Kidney glomerular epithelial cell (primary cell): ENCODE measurements at regions not wholly inside any gene's neighbourhood (a gene's known extent, or its start where the extent isn't known, plus 50 kb on each side); places are given as distances from the start of the nearest gene placed in this dataset.
"Not testable (repeated sequence)": the region's sequence is repeated elsewhere in the genome, so short reads cannot be mapped to it uniquely, and the experiment has no call there.

Experiments
- DNase-seq: peaks from one replicate; lab custom pipeline; 2025; lab: John Stamatoyannopoulos, UW

GRCh38 chr6:23510778-23511510 is 615.1 kb upstream of the NRSN1 start:
- no peak for DNase-seq

DNA sequence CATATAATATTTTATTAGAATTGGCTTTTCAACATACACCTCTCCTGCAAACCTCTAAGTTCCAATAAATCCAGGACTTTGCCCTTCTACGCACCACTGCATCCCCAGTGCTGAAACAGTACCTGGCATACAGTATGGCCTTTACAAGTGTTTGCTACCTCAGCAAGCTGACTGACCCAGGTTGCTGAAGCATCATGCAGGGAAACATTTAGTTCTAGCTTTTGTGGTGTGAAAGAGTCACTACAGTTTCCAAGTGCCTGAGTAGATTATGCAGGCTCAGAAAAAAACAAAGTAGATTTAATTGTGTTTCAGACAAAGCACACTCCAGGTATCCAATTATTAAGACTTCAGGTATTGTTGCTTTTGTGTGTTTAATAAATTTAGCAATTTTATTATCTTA is 614.2 kb upstream of the NRSN1 start:
- no peak for DNase-seq

DNA sequence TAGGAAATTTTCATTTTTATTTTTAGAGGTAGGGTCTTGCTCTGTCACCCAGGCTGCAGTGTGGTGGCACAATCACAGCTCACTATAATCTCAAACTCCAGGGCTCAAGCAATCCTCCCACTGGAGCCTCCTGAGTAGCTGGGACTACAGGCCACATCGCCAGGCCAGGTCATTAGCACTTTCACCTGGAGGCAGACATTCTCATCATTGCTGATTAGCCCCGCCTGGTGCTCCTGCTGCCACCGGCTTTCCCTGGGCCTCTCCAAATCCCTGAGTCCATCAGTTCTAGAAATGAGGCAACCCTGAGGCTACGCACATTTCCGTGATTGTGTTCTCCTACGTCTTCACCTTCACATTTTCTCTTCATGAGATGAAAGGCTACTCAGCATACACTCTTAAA is 607.7 kb upstream of the NRSN1 start:
- DNase-seq = no peak

DNA sequence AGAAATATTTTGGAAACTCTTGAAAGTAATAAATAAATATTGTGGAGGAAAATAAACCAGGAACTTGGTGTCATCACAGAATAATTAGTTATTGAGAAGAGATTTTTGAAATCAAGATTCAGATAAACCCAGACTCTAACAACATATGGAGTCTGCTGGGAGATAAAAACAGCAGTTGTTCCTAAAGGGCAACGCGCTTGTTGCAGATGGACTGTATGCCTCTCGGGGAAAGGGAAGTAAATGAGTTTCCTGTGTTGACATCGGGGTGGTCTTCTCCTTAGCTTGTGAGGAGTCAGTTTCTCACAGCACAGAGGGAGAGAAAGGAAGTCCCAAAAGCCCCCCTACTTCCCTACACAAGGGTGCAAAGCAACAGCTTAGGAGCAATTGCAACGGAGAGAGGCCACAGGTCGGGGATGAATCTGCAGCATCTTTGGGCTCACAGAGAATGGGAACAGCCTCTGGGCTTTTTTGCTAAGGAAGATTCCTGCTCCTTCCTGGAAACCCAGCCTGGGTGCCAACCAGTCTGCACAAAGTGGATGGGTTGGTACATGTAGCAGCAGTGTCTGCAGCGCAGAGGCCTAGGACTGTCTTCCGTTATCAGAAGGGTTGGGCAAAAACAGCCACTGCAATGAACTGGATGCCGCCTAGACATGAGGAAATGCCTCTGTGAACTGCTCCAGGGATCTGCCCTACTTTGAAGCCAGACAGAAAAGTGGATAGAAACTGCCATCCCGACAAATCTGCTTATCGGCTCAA is 603.0 kb upstream of the NRSN1 start:
- no peak for DNase-seq

DNA sequence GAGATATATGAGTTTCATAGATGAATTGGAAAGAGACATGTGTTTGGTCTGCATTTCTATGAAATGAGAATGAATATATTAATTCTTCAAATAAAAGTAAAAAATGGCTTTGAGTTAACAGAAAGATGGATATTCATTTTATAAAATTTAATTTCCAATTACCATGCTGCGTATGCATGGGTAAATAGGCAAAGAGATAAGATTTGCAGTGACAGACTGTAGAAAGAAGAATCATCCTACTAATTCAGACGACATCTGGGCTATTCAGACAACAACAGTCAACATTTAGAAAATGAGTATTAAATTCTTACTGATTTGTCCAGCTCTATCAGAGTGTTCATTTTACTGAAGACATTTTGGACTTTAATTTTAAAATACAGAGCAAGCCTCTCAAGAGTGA is 602.2 kb upstream of the NRSN1 start:
- DNase-seq = no peak

- no peak for DNase-seq
Observed at GRCh38 chr6:23524548-23524947, 601.5 kb upstream of the NRSN1 start.

DNA sequence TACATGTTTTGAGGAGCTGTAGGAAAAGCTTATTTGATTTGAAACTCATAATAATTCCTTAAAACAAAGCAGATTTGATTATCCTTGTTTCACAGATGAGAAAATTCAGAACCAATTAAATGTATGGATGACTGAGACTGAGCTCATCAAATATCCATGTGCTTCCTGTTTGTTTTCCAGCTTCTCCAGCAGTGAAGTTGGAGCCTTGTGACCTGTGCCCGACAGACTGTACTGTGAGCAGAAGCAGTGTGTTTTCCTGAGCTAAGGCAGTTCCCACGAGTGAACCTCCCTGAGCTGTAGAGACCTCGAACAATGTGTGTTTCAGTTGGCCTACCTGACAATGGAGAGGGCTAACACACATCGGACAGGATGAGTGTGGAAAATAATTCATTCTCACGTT is 599.5 kb upstream of the NRSN1 start:
- peak; percentile 15 for DNase-seq

DNA sequence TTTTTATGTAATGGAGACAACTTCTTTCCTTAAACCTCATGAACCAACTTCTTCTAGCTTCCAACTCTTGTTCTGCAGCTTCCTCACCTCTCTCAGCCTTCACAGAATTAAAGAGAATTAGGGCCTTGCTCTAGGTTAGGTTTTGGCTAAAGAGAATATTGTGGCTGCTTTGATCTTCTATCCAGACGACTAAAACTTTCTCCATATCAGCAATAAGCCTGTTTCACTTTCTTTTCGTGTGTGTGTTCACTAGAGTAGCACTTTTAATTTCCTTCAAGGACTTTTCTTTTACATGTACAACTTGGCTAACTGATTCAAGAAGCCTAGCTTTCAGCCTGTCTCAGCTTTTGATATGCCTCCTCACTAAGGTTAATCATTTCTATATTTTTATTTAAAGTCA is 596.1 kb upstream of the NRSN1 start:
- DNase-seq = no peak

- no peak for DNase-seq
Observed at GRCh38 chr6:23531666-23532065, 594.3 kb upstream of the NRSN1 start.

- no peak for DNase-seq
Observed at GRCh38 chr6:23532227-23532626, 593.8 kb upstream of the NRSN1 start.

- no peak for DNase-seq
Observed at GRCh38 chr6:23533311-23533710, 592.7 kb upstream of the NRSN1 start.

DNA sequence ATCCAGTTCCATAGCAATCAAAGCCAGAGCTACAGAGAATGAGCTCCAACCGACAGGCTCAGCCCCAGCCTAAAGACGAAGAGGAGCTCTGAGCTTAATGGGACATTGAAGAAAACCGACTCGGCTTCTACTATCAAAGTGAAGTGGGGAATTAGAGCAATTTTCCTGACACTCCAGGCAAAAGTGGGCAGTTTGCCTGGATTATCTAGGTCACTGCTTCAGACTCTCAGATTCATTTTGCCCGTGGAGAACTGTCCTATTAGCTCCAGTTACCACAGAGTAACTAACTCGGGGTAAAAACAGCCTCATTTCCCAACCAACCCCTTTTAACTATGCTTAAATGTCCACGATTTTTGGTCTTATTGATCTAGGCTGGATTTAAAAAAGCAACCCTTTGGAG is 592.1 kb upstream of the NRSN1 start:
- DNase-seq = no peak

GRCh38 chr6:23534351-23534750 is 591.7 kb upstream of the NRSN1 start:
- no peak for DNase-seq

- DNase-seq = no peak
Observed at GRCh38 chr6:23535101-23535500, 590.9 kb upstream of the NRSN1 start.

GRCh38 chr6:23537828-23538227 is 588.2 kb upstream of the NRSN1 start:
- DNase-seq = no peak

- DNase-seq = no peak
Observed at GRCh38 chr6:23547851-23548250, 578.2 kb upstream of the NRSN1 start.

- not testable (repeated sequence) for DNase-seq
Observed at GRCh38 chr6:23554953-23555352, 571.1 kb upstream of the NRSN1 start.

- DNase-seq = no peak
Observed at GRCh38 chr6:23559587-23560343, 566.2 kb upstream of the NRSN1 start.

- no peak for DNase-seq
Observed at GRCh38 chr6:23561732-23562131, 564.3 kb upstream of the NRSN1 start.

GRCh38 chr6:23562554-23562953 is 563.5 kb upstream of the NRSN1 start:
- no peak for DNase-seq

DNA sequence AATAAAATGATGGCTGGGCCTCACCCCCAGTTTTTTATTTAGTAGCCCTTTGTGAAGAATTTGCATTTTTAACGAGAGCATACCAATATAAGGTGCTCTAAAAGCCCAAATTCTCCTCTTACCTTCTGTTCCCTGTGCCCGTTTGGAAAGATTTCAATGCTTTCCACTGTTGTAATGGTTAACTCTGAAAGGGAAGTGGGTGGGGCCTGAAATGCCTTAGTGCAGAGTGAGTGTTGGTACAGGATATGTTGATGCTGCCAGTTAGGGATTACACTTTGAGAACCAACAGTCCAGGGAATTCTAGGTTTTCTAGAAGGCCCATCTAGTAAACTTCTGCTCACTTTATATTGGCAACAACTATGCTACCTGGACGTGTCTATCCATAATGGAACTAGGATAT is 562.7 kb upstream of the NRSN1 start:
- DNase-seq = no peak

DNA sequence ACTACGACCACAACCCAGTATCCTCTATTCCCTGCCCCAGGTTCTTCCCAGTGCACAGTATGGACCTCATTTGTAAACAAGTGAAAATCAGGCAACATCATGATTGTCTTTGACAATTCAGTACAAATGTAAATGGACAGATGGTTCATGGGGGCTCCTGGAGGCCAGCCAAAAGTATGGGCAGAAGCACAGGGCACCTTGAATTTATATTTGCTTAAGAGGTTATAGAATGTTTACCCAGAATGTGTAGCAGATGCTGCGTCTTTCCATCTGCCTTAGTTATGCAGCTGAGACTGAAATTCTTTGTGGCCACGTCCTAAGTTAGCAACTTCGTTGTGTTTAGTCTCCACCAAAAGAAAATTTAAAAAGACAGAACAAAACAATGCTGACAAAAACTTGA is 559.6 kb upstream of the NRSN1 start:
- no peak for DNase-seq

- DNase-seq = no peak
Observed at GRCh38 chr6:23568292-23568691, 557.7 kb upstream of the NRSN1 start.
